ENCODE measurements at regions not wholly inside any gene's neighbourhood (a gene's known extent, or its start where the extent isn't known, plus 50 kb on each side); places are given as distances from the start of the nearest gene placed in this dataset.

GRCh38 chr11:80899381-80899780 lies 1458.6 kb upstream of the TENM4 start:
- TF ChIP-seq, protein P1, sequence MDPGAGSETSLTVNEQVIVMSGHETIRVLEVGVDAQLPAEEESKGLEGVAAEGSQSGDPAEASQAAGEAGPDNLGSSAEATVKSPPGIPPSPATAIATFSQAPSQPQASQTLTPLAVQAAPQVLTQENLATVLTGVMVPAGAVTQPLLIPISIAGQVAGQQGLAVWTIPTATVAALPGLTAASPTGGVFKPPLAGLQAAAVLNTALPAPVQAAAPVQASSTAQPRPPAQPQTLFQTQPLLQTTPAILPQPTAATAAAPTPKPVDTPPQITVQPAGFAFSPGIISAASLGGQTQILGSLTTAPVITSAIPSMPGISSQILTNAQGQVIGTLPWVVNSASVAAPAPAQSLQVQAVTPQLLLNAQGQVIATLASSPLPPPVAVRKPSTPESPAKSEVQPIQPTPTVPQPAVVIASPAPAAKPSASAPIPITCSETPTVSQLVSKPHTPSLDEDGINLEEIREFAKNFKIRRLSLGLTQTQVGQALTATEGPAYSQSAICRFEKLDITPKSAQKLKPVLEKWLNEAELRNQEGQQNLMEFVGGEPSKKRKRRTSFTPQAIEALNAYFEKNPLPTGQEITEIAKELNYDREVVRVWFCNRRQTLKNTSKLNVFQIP (CRISPR knock-in tag; IDR thresholded peaks at IDR 0.05; ENCODE audit: borderline replicate concordance, low read depth), result no peak
- TF ChIP-seq ZFP30 (CRISPR knock-in tag; IDR thresholded peaks at IDR 0.05) (no peak), ZNF565 (CRISPR knock-in tag; conservative IDR thresholded peaks at IDR 0.05; ENCODE audit: low read depth) (no peak), PPARA (CRISPR knock-in tag; IDR thresholded peaks at IDR 0.05; ENCODE audit: borderline replicate concordance) (no peak), ZFP3 (CRISPR knock-in tag; IDR thresholded peaks at IDR 0.05) (no peak), SNAI2 (CRISPR knock-in tag; IDR thresholded peaks at IDR 0.05) (no peak), RARB (CRISPR knock-in tag; IDR thresholded peaks at IDR 0.05) (no peak)
- TF ChIP-seq, protein P2, sequence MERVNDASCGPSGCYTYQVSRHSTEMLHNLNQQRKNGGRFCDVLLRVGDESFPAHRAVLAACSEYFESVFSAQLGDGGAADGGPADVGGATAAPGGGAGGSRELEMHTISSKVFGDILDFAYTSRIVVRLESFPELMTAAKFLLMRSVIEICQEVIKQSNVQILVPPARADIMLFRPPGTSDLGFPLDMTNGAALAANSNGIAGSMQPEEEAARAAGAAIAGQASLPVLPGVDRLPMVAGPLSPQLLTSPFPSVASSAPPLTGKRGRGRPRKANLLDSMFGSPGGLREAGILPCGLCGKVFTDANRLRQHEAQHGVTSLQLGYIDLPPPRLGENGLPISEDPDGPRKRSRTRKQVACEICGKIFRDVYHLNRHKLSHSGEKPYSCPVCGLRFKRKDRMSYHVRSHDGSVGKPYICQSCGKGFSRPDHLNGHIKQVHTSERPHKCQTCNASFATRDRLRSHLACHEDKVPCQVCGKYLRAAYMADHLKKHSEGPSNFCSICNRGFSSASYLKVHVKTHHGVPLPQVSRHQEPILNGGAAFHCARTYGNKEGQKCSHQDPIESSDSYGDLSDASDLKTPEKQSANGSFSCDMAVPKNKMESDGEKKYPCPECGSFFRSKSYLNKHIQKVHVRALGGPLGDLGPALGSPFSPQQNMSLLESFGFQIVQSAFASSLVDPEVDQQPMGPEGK (CRISPR knock-in tag; IDR thresholded peaks at IDR 0.05; ENCODE audit: borderline replicate concordance), result no peak

All from SK-N-SH treated with all-trans-retinoic acid at 6 μM for 48 hours (cell line).